GM23338 (cell line): ENCODE measurements at regions not wholly inside any gene's neighbourhood (a gene's known extent, or its start where the extent isn't known, plus 50 kb on each side); places are given as distances from the start of the nearest gene placed in this dataset.

Experiments
- CREB1 ChIP-seq: fragments of 250-450 bp; sonication (Bioruptor Pico); IDR thresholded peaks from 2 replicates; pipeline ENCODE4 v1.5.0; 2020; ENCODE audit warnings: low read depth, mild to moderate bottlenecking, moderate library complexity
- CTCF ChIP-seq, 2 experiments: fragments of 200-600 bp in 1 of 2; sonication (generic) in 1 of 2; conservative IDR thresholded peaks; 2 replicates each; pipeline versions ENCODE4 v1.5.1 to v1.6.1; 2016 to 2017; ENCODE audit warnings: antibody characterized with exemption in 2 of 2, low read depth in 2 of 2, mild to moderate bottlenecking in 2 of 2, moderate library complexity in 1 of 2
- EZH2 ChIP-seq: fragments of 200-600 bp; sonication (generic); IDR thresholded peaks from one replicate; pipeline ENCODE4 v1.8.0; 2017; ENCODE audit warnings: antibody characterized with exemption, mild to moderate bottlenecking, low read depth; ENCODE audit not compliant: unreplicated experiment
- EZH2phosphoT487 ChIP-seq: fragments of 200-600 bp; sonication (generic); IDR thresholded peaks from one replicate; pipeline ENCODE4 v1.8.1; 2018; ENCODE audit warnings: antibody characterized with exemption; ENCODE audit not compliant: unreplicated experiment
- JUNB ChIP-seq: IDR thresholded peaks from one replicate; pipeline ENCODE4 v1.6.1; 2016; ENCODE audit warnings: antibody characterized with exemption; ENCODE audit not compliant: unreplicated experiment
- NANOG ChIP-seq: IDR thresholded peaks from 2 replicates; pipeline ENCODE4 v1.6.1; 2016; ENCODE audit warnings: antibody characterized with exemption, borderline replicate concordance
- POLR2AphosphoS5 ChIP-seq: IDR thresholded peaks from 2 replicates; pipeline ENCODE4 v1.6.1; 2016; ENCODE audit warnings: antibody characterized with exemption, low read depth
- REST ChIP-seq: IDR thresholded peaks from one replicate; pipeline ENCODE4 v1.6.1; 2018; ENCODE audit warnings: antibody characterized with exemption; ENCODE audit not compliant: unreplicated experiment
- STAT1 ChIP-seq: IDR thresholded peaks from one replicate; pipeline ENCODE4 v1.6.1; 2016; ENCODE audit warnings: antibody characterized with exemption; ENCODE audit not compliant: unreplicated experiment
- ZNF331 ChIP-seq: fragments of 250-450 bp; sonication (Bioruptor Pico); IDR thresholded peaks from 2 replicates; pipeline ENCODE4 v1.5.0; 2020; ENCODE audit warnings: low read depth, mild to moderate bottlenecking, moderate library complexity

- no peak for TF ChIP-seq CTCF (conservative IDR thresholded peaks at IDR 0.05; ENCODE audit: low read depth in 2 of 2)
- no peak for TF ChIP-seq POLR2AphosphoS5
- no peak for TF ChIP-seq ZNF331 (CRISPR knock-in tag)
- TF ChIP-seq EZH2phosphoT487, result no peak
- no peak for TF ChIP-seq JUNB
- no peak for TF ChIP-seq REST
- TF ChIP-seq EZH2, result no peak
- no peak for TF ChIP-seq STAT1
- TF ChIP-seq NANOG, result no peak
- TF ChIP-seq CREB1, result no peak
Measured at GRCh38 chr2:109054865-109055264, 65.8 kb upstream of the EDAR start.
